AG09319 (cell line): ENCODE measurements at regions not wholly inside any gene's neighbourhood (a gene's known extent, or its start where the extent isn't known, plus 50 kb on each side); places are given as distances from the start of the nearest gene placed in this dataset.
"Not testable (repeated sequence)": the region's sequence is repeated elsewhere in the genome, so short reads cannot be mapped to it uniquely, and the experiment has no call there.

Experiments used
- DNase-seq: peaks from one replicate; pipeline ENCODE4 v3.0.0-alpha.2; 2010; ENCODE audit warnings: low read depth; ENCODE audit errors: extremely low read depth
- CTCF ChIP-seq: IDR thresholded peaks from 2 replicates; pipeline ENCODE4 v1.5.1; 2011; ENCODE audit warnings: low read depth, mild to moderate bottlenecking, inconsistent platforms, low read length, moderate library complexity

DNA sequence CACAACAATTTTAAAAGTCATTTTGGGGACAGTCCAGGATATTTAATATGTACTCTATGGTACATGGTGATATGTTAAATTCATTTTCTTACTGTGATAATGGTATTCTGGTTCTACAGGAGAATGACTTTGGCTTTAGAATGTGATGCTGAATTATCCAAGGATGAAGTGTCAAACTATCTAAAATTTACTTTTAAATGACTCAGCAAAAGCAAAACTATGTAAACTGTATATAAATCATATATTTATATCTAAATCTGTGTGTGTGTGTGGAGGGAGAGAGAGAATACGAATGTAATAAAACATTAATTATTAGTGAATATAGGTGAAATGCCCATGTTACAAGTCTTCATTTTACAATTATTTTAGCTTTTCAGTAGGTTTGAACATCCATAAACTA lies 733.8 kb upstream of the CA10 start:
- no peak for TF ChIP-seq CTCF

DNA sequence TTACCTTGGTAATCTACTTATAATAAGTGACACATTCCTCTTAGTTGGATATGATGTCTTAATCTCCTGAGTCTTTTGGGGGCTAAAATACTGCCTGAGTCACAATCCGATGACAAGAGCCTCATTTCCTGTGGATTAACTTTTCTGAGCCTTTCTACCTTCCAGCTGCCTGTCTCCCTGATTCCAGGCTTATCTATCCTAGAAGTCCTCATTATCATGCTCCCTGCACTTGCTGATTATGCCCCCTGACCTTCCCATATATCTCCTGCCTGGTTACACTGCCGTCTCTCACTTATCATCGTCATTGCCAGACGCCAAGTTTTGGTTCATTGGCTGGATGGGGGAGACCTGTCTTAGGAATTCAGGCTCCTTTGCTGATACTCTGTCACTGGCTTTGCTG lies 727.4 kb upstream of the CA10 start:
- no peak for TF ChIP-seq CTCF
- no peak for DNase-seq

More for the DNA sequence above, 733.8 kb upstream of the CA10 start:
- DNase-seq: no peak

- DNase-seq: not testable (repeated sequence)
Measured at GRCh38 chr17:52883907-52884491, 725.5 kb upstream of the CA10 start.

DNA sequence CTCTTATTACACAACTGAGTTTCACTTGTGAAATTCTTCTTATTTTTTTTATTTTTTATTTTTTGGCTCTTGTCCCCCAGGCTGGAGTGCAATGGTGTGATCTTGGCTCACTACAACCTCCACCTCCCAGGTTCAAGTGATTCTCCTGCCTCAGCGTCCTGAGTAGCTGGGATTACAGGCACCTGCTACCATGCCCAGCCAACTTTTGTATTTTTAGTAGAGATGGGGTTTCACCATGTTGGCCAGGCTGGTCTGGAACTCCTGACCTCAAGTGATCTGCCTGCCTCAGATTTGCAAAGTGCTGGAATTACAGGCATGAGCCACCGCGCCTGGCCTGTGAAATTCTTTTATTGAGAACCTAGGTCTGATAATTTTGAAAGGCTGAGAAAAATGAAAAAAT lies 688.3 kb upstream of the CA10 start:
- DNase-seq: not testable (repeated sequence)

GRCh38 chr17:52841971-52842370 lies 683.5 kb upstream of the CA10 start:
- TF ChIP-seq CTCF: no peak

DNA sequence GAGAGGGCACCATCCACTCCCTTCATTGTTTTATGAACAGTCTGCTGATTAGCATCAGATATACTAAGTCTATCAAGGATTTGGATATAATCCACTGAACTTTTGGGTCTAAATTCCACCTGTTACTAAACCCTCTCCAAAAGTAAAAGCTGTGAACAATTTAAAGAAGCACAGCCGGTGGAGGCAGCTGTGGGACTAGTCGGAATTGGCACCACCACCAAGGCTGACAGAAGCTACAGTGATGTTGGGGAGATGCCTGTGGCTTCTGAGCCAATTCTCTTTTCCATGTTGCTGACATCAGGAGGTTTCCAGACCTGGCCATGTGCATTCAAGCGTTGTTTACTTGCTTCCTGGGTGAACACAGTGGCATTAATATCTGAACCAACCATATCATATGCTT lies 679.0 kb upstream of the CA10 start:
- DNase-seq: no peak
- no peak for TF ChIP-seq CTCF

More at GRCh38 chr17:52841971-52842370, 683.5 kb upstream of the CA10 start:
- no peak for DNase-seq

GRCh38 chr17:52831536-52831935 lies 673.0 kb upstream of the CA10 start:
- DNase-seq: no peak
- no peak for TF ChIP-seq CTCF

DNA sequence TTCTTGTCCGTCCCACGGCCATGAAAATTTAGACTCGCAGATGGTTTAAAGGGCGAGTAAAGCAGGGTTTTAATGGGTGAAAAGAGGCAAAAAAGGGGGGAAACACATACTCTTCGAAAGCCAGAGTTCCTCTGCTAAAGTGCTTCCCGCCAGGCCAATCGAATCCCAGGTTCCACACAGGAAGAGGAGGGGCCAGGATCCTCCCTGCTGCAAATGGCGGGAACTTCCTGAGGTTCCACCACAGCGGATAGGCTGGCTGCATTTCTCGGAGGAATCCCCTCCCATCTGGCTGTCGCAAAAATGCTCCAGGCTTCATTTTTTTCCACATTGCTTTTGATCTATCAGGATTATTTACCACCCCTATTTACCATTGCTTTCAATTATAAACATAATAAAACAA lies 670.1 kb upstream of the CA10 start:
- no peak for DNase-seq
- no peak for TF ChIP-seq CTCF
